IMR-90 (cell line): ENCODE measurements at regions not wholly inside any gene's neighbourhood (a gene's known extent, or its start where the extent isn't known, plus 50 kb on each side); places are given as distances from the start of the nearest gene placed in this dataset.

Experiments
- BHLHE40 ChIP-seq: fragments of 150-350 bp; IDR thresholded peaks from 2 replicates; pipeline ENCODE4 v1.6.1; 2016; ENCODE audit warnings: mild to moderate bottlenecking, low read depth, low read length
- RAD21 ChIP-seq: IDR thresholded peaks from 2 replicates; pipeline ENCODE4 v1.6.1; 2012; ENCODE audit warnings: low read length, improper control_type of control experiment

GRCh38 chr6:146871611-146872425 lies 273.0 kb downstream of the ADGB start:
- TF ChIP-seq RAD21 (no peak), BHLHE40 (no peak)
